ENCODE measurements at regions not wholly inside any gene's neighbourhood (a gene's known extent, or its start where the extent isn't known, plus 50 kb on each side); places are given as distances from the start of the nearest gene placed in this dataset.

DNA sequence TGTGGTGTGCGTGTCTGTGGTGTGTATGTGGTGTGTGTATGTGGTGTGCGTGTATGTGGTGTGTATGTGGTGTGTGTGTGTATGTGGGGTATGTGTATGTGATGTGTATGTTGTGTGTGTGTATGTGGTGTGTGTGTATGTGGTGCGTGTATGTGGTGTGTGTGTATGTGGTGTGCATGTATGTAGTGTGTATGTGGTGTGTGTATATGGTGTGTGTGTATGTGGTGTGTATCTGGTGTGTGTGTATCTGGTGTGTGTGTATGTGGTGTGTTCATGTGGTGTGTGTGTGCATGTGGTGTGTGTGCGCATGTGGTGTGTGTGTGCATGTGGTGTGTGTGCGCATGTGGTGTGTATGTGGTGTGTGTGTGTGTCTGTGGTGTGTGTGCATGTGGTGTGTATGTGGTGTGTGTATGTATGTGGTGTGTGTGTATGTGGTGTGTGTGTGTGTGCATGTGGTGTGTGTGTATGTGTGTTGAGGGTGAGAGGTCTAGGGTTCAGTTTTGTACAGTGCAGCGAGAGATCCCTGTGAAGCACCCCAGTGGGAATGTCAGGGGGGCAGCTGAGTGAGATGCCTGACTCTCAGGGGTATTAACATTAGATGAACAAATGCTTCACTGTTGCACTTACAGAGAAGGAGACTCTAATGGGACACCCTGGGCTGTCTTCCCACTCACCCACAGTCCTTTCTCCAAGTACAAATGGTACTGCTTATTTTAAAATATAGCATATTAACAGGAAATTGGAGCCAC, 61.3 kb upstream of the MEDAG start:
- no peak overlapping the region for H3K27ac ChIP-seq
- intact Hi-C loops (cut with DNase I; ENCODE audit: low total_unique reads), result no loop called here
- H3K4me1 ChIP-seq, result no peaks in the 10 kb centered on the region
- H3K36me3 ChIP-seq, result no peaks in the 10 kb centered on the region
- DNase-seq, result no peak
- H3K27me3 ChIP-seq, result no peaks in the 10 kb centered on the region
- no peak overlapping the region for H3K4me3 ChIP-seq
- TF ChIP-seq POLR2A (IDR thresholded peaks at IDR 0.05), result no peak
- TF ChIP-seq, protein P1, sequence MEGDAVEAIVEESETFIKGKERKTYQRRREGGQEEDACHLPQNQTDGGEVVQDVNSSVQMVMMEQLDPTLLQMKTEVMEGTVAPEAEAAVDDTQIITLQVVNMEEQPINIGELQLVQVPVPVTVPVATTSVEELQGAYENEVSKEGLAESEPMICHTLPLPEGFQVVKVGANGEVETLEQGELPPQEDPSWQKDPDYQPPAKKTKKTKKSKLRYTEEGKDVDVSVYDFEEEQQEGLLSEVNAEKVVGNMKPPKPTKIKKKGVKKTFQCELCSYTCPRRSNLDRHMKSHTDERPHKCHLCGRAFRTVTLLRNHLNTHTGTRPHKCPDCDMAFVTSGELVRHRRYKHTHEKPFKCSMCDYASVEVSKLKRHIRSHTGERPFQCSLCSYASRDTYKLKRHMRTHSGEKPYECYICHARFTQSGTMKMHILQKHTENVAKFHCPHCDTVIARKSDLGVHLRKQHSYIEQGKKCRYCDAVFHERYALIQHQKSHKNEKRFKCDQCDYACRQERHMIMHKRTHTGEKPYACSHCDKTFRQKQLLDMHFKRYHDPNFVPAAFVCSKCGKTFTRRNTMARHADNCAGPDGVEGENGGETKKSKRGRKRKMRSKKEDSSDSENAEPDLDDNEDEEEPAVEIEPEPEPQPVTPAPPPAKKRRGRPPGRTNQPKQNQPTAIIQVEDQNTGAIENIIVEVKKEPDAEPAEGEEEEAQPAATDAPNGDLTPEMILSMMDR (IDR thresholded peaks at IDR 0.05), result no peak
- H3K9me3 ChIP-seq, result no peaks in the 10 kb centered on the region

DNA sequence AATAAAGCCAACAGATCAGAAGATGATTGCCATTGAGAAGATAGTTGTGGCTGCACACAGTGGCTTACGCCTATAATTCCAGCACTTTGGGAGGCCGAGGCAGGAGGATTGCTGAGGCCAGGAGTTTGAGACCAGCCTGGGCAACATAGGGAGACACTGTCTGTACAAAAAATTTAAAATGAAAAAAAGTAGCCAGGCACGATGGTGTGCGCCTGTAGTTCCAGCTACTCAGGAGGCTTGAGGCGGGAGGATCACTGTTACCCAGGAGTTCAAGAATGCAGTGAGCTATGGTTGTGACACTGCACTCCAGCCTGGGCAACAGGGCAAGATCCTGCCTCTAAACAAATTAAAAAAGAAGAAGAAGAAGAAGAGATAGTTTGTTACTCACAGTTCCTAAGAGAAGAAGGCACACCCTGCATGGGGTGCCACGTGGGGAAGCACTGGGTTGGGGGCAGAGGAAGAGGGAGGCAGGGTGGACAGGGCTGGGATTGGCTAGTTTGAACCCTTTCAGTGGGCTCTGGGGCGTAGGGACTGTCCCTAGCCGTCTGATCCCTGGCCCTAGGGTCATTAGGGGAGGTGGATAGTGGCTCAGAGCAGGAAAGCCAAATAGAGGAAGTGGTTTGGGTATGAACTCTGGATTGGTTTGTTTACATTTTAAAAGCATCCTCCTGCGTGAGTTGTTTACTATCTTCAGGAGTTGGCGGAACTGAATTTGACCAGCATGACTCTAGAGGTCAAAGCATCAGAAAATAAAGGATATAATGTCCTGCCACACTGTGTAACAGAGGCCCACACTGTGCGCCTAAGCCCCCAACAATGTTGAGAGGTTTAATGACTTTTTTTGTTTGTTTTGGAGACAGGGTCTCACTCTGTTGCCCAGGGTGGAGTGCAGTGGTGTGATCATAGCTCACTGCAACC, 60.5 kb upstream of the MEDAG start:
- intact Hi-C loops (cut with DNase I; ENCODE audit: low total_unique reads), result no loop called here
- Histone ChIP-seq H3K4me1 (no peaks in the 10 kb centered on the region), H3K36me3 (no peaks in the 10 kb centered on the region), H3K9me3 (no peaks in the 10 kb centered on the region), H3K27me3 (no peaks in the 10 kb centered on the region), H3K4me3 (no peak overlapping the region), H3K27ac (no peak overlapping the region)
- TF ChIP-seq, protein P1 (IDR thresholded peaks at IDR 0.05), result no peak
- TF ChIP-seq POLR2A (IDR thresholded peaks at IDR 0.05), result no peak
- DNase-seq, result no peak

DNA sequence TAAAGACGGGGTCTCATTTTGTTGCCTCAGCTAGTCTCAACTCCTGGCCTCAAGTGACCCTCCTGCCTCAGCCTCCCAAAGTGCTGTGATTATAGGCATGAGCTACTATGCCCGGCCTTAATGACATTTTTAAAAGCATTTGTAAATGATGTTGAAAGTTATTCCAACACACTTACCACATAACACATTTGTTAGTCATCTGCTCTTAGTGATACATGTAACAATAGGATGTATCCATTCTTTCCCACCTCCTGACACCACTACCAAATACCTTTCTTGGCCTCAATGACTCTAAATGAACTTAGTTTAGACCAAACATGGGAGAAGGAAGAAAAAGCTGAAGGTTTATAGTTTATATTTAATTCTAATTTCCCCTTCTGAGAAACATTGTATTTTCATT, 59.8 kb upstream of the MEDAG start:
- intact Hi-C loops (cut with DNase I; ENCODE audit: low total_unique reads), result no loop called here
- H3K36me3 ChIP-seq, result no peaks in the 10 kb centered on the region
- DNase-seq, result no peak
- no peak overlapping the region for H3K4me3 ChIP-seq
- H3K4me1 ChIP-seq, result no peaks in the 10 kb centered on the region
- TF ChIP-seq POLR2A (IDR thresholded peaks at IDR 0.05), result no peak
- TF ChIP-seq, protein P1 (IDR thresholded peaks at IDR 0.05), result no peak
- no peaks in the 10 kb centered on the region for H3K9me3 ChIP-seq
- no peak overlapping the region for H3K27ac ChIP-seq
- no peaks in the 10 kb centered on the region for H3K27me3 ChIP-seq

DNA sequence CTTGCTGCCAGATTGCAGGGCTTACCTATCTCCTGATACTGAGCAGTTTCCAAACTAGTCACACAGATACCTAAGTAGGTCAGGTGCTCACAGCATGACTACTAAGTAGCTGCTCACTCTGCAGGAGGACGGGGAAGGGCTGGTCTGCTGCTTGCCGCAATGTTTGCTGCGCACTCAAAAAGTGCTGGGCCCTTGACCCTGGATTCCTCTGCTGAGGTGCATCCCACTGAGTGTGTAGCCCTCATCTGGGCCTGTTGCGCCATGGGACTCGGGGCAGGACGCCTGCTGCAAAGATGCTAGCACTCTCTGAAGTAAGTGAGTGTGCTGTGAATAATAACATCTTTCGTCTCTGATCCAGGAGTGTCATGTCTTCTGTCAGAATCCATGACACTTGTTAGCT, 59.2 kb upstream of the MEDAG start:
- intact Hi-C loops (cut with DNase I; ENCODE audit: low total_unique reads), result no loop called here
- no peaks in the 10 kb centered on the region for H3K27me3 ChIP-seq
- no peaks in the 10 kb centered on the region for H3K4me1 ChIP-seq
- H3K9me3 ChIP-seq, result no peaks in the 10 kb centered on the region
- DNase-seq, result no peak
- no peaks in the 10 kb centered on the region for H3K36me3 ChIP-seq
- TF ChIP-seq, protein P1 (IDR thresholded peaks at IDR 0.05), result no peak
- no peak for TF ChIP-seq POLR2A (IDR thresholded peaks at IDR 0.05)
- no peak overlapping the region for H3K4me3 ChIP-seq
- peak overlapping the region in 1 of 2 donors; percentile 76 for H3K27ac ChIP-seq

Data from uterus (tissue), 3 donors.